ENCODE measurements at regions not wholly inside any gene's neighbourhood (a gene's known extent, or its start where the extent isn't known, plus 50 kb on each side); places are given as distances from the start of the nearest gene placed in this dataset.

DNA sequence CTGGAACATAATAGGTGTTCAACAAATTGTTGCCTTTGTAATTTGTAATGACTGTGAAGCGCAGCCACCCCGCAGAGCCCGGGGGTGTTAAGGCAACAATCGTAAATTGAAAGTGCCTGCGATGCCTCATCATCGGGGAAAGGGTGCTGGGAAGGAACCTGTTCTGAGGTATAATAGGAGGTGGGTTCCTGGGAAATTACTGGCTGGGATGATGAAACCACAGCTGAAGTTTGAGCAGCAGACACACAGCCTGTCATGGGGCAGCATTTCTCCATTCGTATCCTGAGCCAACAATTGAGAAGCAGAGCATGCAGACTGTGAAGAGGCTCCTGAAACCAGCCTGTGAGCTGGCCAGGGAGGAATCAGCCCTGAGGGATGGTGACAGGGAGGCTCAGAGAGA lies 404.0 kb upstream of the MYT1L start:
- H4K8ac ChIP-seq (ENCODE audit: extremely low read depth, insufficient read depth, low read length): no peak overlapping the region; the same call in 1 of the 2 replicates
- no peak overlapping the region for H2BK15ac ChIP-seq (ENCODE audit: low read length)
- DNase-seq (ENCODE audit: low read depth in 1 of 2, low spot score in 2 of 2) (no peak), FAIRE-seq (no peak)
- H3K23ac ChIP-seq (ENCODE audit: insufficient read length): no peak overlapping the region
- no peaks in the 10 kb centered on the region for H3K27me3 ChIP-seq (replicated peaks in 1 of 4; ENCODE audit: control insufficient read depth in 3 of 4, extremely low read depth in 1 of 4, insufficient read depth in 3 of 4, low read length in 3 of 4)
- no peak overlapping the region for H2BK20ac ChIP-seq (ENCODE audit: low read length)
- ChIA-PET CTCF (ENCODE audit: partially characterized antibody) (no interaction called here), POLR2A (ENCODE audit: partially characterized antibody) (no interaction called here)
- 88% methylated on average over 7 of the region's 7 CpGs; no CpG with 5 or more reads in 1 of the 2 experiments for whole genome bisulfite sequencing, 2 experiments (ENCODE audit: extremely low coverage in 1 of 2, insufficient coverage in 1 of 2, insufficient read length in 1 of 2, insufficient replicate concordance in 2 of 2, low coverage in 1 of 2, low lambda C conversion rate in 2 of 2, missing lambda C conversion rate in 1 of 2)
- no peak overlapping the region for H2AK5ac ChIP-seq (ENCODE audit: low read depth, low read length)
- no peak overlapping the region for H3K18ac ChIP-seq (ENCODE audit: extremely low read depth, low read length)
- H2BK12ac ChIP-seq (ENCODE audit: low read depth, low read length): no peak overlapping the region
- H3K4ac ChIP-seq (replicated peaks; ENCODE audit: insufficient read length, low read depth, low read length): no peak overlapping the region
- no peak overlapping the region for H2BK120ac ChIP-seq (replicated peaks; ENCODE audit: low read depth, low read length)
- H3K79me2 ChIP-seq (ENCODE audit: control insufficient read depth in 1 of 2, insufficient read depth in 2 of 2, low read length in 2 of 2): no peaks in the 10 kb centered on the region
- no peak overlapping the region for H3K27ac ChIP-seq (ENCODE audit: low read depth, low read length)
- no peak overlapping the region for H4K5ac ChIP-seq (ENCODE audit: insufficient read length, low read depth, low read length)
- no peaks in the 10 kb centered on the region for H3K4me1 ChIP-seq (replicated peaks in 1 of 4; ENCODE audit: control insufficient read depth in 3 of 4, insufficient read depth in 4 of 4, low read length in 3 of 4)
- no peak overlapping the region for H3K14ac ChIP-seq (ENCODE audit: insufficient read length)
- H2AFZ ChIP-seq (ENCODE audit: low read length): no peak overlapping the region
- no peak overlapping the region for H3K4me2 ChIP-seq (ENCODE audit: insufficient read depth in 1 of 2, low read depth in 2 of 2, low read length in 2 of 2)
- no peaks in the 10 kb centered on the region for H3K36me3 ChIP-seq (ENCODE audit: control insufficient read depth in 2 of 4, insufficient read depth in 4 of 4, low read length in 3 of 4)
- H2BK5ac ChIP-seq (ENCODE audit: low read depth, low read length): no peak overlapping the region
- H4K91ac ChIP-seq (replicated peaks; ENCODE audit: insufficient read length, low read length): no peak overlapping the region
- H3K23me2 ChIP-seq (ENCODE audit: low read depth, low read length): no peaks in the 10 kb centered on the region
- H3K4me3 ChIP-seq (ENCODE audit: extremely low read depth in 1 of 4, insufficient read depth in 2 of 4, low read depth in 3 of 4, low read length in 4 of 4): no peak overlapping the region
- TF ChIP-seq TCF12 (IDR thresholded peaks at IDR 0.05; ENCODE audit: low read depth, low read length): no peak
- no peaks in the 10 kb centered on the region for H4K20me1 ChIP-seq (replicated peaks in 1 of 2; ENCODE audit: control insufficient read depth in 1 of 2, insufficient read depth in 2 of 2, low read length in 2 of 2)
- H3K9ac ChIP-seq (replicated peaks in 1 of 4; ENCODE audit: extremely low read depth in 1 of 4, low read depth in 3 of 4, low read length in 3 of 4): no peak overlapping the region
- no peaks in the 10 kb centered on the region for H3K79me1 ChIP-seq (ENCODE audit: low read depth, low read length)
- H3K9me3 ChIP-seq (ENCODE audit: insufficient read depth in 2 of 2, low read depth in 1 of 2, low read length in 1 of 2): no peaks in the 10 kb centered on the region
- no peak overlapping the region for H3K56ac ChIP-seq (replicated peaks; ENCODE audit: insufficient read length, low read depth, low read length)

Measured in H1 (cell line).